ENCODE measurements at regions not wholly inside any gene's neighbourhood (a gene's known extent, or its start where the extent isn't known, plus 50 kb on each side); places are given as distances from the start of the nearest gene placed in this dataset.

GRCh38 chr12:111189792-111190191 is 179.1 kb downstream of the PHETA1 start:
- H3K4me3 ChIP-seq (ENCODE audit: low read depth, low read length) = no peak overlapping the region
- DNase-seq (ENCODE audit: low read depth) = no peak
- TF ChIP-seq CTCF (IDR thresholded peaks at IDR 0.05; ENCODE audit: control insufficient read depth, extremely low read depth, insufficient read depth) = no peak

- TF ChIP-seq CTCF (IDR thresholded peaks at IDR 0.05; ENCODE audit: control insufficient read depth, extremely low read depth, insufficient read depth) = no peak
- DNase-seq (ENCODE audit: low read depth) = no peak
- no peak overlapping the region for H3K4me3 ChIP-seq (ENCODE audit: low read depth, low read length)
These were observed 180.5 kb downstream of the PHETA1 start for GRCh38 chr12:111188436-111188835.

GRCh38 chr12:111186347-111186746 is 182.5 kb downstream of the PHETA1 start:
- no peak for TF ChIP-seq CTCF (IDR thresholded peaks at IDR 0.05; ENCODE audit: control insufficient read depth, extremely low read depth, insufficient read depth)
- no peak for DNase-seq (ENCODE audit: low read depth)
- no peak overlapping the region for H3K4me3 ChIP-seq (ENCODE audit: low read depth, low read length)

GRCh38 chr12:111185889-111186227 is 183.0 kb downstream of the PHETA1 start:
- no peak overlapping the region for H3K4me3 ChIP-seq (ENCODE audit: low read depth, low read length)
- no peak for DNase-seq (ENCODE audit: low read depth)
- no peak for TF ChIP-seq CTCF (IDR thresholded peaks at IDR 0.05; ENCODE audit: control insufficient read depth, extremely low read depth, insufficient read depth)

GRCh38 chr12:111185206-111185888 is 183.5 kb downstream of the PHETA1 start:
- H3K4me3 ChIP-seq (ENCODE audit: low read depth, low read length) = no peak overlapping the region
- no peak for TF ChIP-seq CTCF (IDR thresholded peaks at IDR 0.05; ENCODE audit: control insufficient read depth, extremely low read depth, insufficient read depth)
- DNase-seq (ENCODE audit: low read depth) = no peak

GRCh38 chr12:111184161-111184560 is 184.7 kb downstream of the PHETA1 start:
- TF ChIP-seq CTCF (IDR thresholded peaks at IDR 0.05; ENCODE audit: control insufficient read depth, extremely low read depth, insufficient read depth) = no peak
- no peak for DNase-seq (ENCODE audit: low read depth)
- H3K4me3 ChIP-seq (ENCODE audit: low read depth, low read length) = no peak overlapping the region

- H3K4me3 ChIP-seq (ENCODE audit: low read depth, low read length) = no peak overlapping the region
- no peak for TF ChIP-seq CTCF (IDR thresholded peaks at IDR 0.05; ENCODE audit: control insufficient read depth, extremely low read depth, insufficient read depth)
- no peak for DNase-seq (ENCODE audit: low read depth)
These were observed 185.8 kb downstream of the PHETA1 start for GRCh38 chr12:111183094-111183493.
